Mesothelial cell of epicardium (in vitro differentiated cells): ENCODE measurements at regions not wholly inside any gene's neighbourhood (a gene's known extent, or its start where the extent isn't known, plus 50 kb on each side); places are given as distances from the start of the nearest gene placed in this dataset.

Source experiments
- DNase-seq, 2 experiments: peaks; one replicate each; pipeline ENCODE4 v3.0.0; 2021; ENCODE audit warnings: low spot score in 2 of 2; ENCODE audit not compliant: unreplicated experiment in 2 of 2
- H3K27ac Mint-ChIP-seq: 2 replicates; pipeline ENCODE4 v1.8.0; 2021; ENCODE audit warnings: mixed read lengths
- H3K27me3 Mint-ChIP-seq: 2 replicates; pipeline ENCODE4 v1.8.0; 2021; ENCODE audit warnings: low read depth, mixed read lengths
- H3K36me3 Mint-ChIP-seq: 2 replicates; pipeline ENCODE4 v1.8.0; 2021; ENCODE audit warnings: mixed read lengths
- H3K4me1 Mint-ChIP-seq: 2 replicates; pipeline ENCODE4 v1.8.0; 2021; ENCODE audit warnings: mixed read lengths
- H3K4me3 Mint-ChIP-seq: 2 replicates; pipeline ENCODE4 v1.8.0; 2021; ENCODE audit warnings: mild to moderate bottlenecking, moderate library complexity, mixed read lengths
- H3K9me3 Mint-ChIP-seq: 2 replicates; pipeline ENCODE4 v1.8.0; 2021; ENCODE audit warnings: mixed read lengths
- TF ChIP-seq, protein P1 (sequence below): fragments of 200-600 bp; sonication (generic); IDR thresholded peaks from one replicate; pipeline ENCODE4 v1.5.0; 2021; ENCODE audit warnings: antibody characterized with exemption; ENCODE audit not compliant: unreplicated experiment

- DNase-seq, result no peak
- no peaks in the 10 kb centered on the region for H3K27me3 Mint-ChIP-seq
- H3K9me3 Mint-ChIP-seq, result no peaks in the 10 kb centered on the region
- peaks cover 2% of the 10 kb centered on the region for H3K36me3 Mint-ChIP-seq
- no peak overlapping the region for H3K4me3 Mint-ChIP-seq
- H3K27ac Mint-ChIP-seq, result no peak overlapping the region
- TF ChIP-seq, protein P1, sequence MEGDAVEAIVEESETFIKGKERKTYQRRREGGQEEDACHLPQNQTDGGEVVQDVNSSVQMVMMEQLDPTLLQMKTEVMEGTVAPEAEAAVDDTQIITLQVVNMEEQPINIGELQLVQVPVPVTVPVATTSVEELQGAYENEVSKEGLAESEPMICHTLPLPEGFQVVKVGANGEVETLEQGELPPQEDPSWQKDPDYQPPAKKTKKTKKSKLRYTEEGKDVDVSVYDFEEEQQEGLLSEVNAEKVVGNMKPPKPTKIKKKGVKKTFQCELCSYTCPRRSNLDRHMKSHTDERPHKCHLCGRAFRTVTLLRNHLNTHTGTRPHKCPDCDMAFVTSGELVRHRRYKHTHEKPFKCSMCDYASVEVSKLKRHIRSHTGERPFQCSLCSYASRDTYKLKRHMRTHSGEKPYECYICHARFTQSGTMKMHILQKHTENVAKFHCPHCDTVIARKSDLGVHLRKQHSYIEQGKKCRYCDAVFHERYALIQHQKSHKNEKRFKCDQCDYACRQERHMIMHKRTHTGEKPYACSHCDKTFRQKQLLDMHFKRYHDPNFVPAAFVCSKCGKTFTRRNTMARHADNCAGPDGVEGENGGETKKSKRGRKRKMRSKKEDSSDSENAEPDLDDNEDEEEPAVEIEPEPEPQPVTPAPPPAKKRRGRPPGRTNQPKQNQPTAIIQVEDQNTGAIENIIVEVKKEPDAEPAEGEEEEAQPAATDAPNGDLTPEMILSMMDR, result no peak
- H3K4me1 Mint-ChIP-seq, result peaks cover 11% of the 10 kb centered on the region
Observed at GRCh38 chr6:53715434-53715833, 49.9 kb upstream of the KLHL31 start.
